ENCODE measurements at regions not wholly inside any gene's neighbourhood (a gene's known extent, or its start where the extent isn't known, plus 50 kb on each side); places are given as distances from the start of the nearest gene placed in this dataset.

DNA sequence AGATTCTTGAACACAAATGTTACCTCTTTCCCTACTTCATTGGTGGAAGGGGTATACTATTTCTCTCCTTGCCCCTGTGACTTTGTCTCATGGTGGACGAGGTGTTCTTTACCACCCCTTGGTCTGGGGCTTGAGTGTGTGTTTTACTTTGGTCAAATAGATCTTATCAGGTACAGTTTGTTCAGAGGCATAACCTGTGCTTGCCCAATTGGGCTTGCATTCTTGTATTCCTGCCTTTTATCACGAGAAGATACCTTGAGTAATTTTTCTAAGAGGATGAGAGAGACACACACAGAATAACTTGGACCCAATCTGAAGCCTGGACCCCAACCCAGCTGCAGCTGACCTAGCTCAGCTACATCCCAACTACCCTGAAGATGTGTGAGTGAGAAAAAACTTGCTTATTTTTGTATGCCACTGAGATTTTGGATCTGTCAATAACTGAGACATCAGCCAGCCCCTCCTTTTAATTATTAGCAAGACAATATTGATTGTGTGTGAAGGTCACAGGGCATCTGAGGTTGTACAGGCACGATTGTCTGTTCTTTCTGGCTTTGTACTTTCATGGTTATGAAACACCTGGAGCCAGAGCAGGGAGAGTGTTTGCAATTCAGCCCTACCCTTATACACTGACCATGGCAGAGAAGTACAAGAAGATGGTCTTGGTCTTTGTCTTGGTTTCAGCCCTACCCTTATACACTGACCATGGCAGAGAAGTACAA, 204.7 kb upstream of the SLC35B3 start:
- no peaks in the 10 kb centered on the region for H3K36me3 ChIP-seq (ENCODE audit: control insufficient read depth, insufficient read depth, low read length)
- no peak for TF ChIP-seq CTCF (conservative IDR thresholded peaks at IDR 0.05)
- no peaks in the 10 kb centered on the region for H3K27me3 ChIP-seq (ENCODE audit: control insufficient read depth, insufficient read depth, low read length, poor library complexity, severe bottlenecking)
- no peak for DNase-seq
- Mint-ChIP-seq H3K27ac (no peak overlapping the region), H3K27me3 (ENCODE audit: insufficient read depth) (peaks cover 8% of the 10 kb centered on the region), H3K4me1 (peaks cover 13% of the 10 kb centered on the region), H3K36me3 (ENCODE audit: low read depth) (no peaks in the 10 kb centered on the region), H3K9me3 (peaks cover 11% of the 10 kb centered on the region), H3K4me3 (no peak overlapping the region)
- H3K4me3 ChIP-seq (ENCODE audit: low read length) = no peak overlapping the region
- peaks cover 6% of the 10 kb centered on the region for H3K9me3 ChIP-seq (ENCODE audit: control insufficient read depth, low read length)
- no peak overlapping the region for H3K9ac ChIP-seq (ENCODE audit: extremely low read depth, low read length, poor library complexity, severe bottlenecking)
- WGBS, 2 experiments (ENCODE audit: insufficient coverage in 1 of 2, insufficient read length in 1 of 2) = 83 to 100% methylated on average over 2 to 3 of the region's 3 CpGs
- no peaks in the 10 kb centered on the region for H3K4me1 ChIP-seq (ENCODE audit: control insufficient read depth, insufficient read depth, low read length)
- no peak overlapping the region for H3K27ac ChIP-seq (ENCODE audit: low read depth, low read length)

GRCh38 chr6:8637896-8638597, 202.7 kb upstream of the SLC35B3 start:
- TF ChIP-seq CTCF (conservative IDR thresholded peaks at IDR 0.05) = no peak
- no peak overlapping the region for H3K4me3 ChIP-seq (ENCODE audit: low read length)
- Mint-ChIP-seq H3K4me3 (no peak overlapping the region), H3K27me3 (ENCODE audit: insufficient read depth) (peaks cover 8% of the 10 kb centered on the region), H3K4me1 (peaks cover 16% of the 10 kb centered on the region), H3K36me3 (ENCODE audit: low read depth) (peaks cover 2% of the 10 kb centered on the region), H3K27ac (no peak overlapping the region), H3K9me3 (peaks cover 6% of the 10 kb centered on the region)
- no peaks in the 10 kb centered on the region for H3K36me3 ChIP-seq (ENCODE audit: control insufficient read depth, insufficient read depth, low read length)
- no peak for DNase-seq
- 75 to 92% methylated on average over 1 to 3 of the region's 4 CpGs for WGBS, 2 experiments (ENCODE audit: insufficient coverage in 1 of 2, insufficient read length in 1 of 2)
- no peaks in the 10 kb centered on the region for H3K4me1 ChIP-seq (ENCODE audit: control insufficient read depth, insufficient read depth, low read length)
- peaks cover 11% of the 10 kb centered on the region for H3K9me3 ChIP-seq (ENCODE audit: control insufficient read depth, low read length)
- no peaks in the 10 kb centered on the region for H3K27me3 ChIP-seq (ENCODE audit: control insufficient read depth, insufficient read depth, low read length, poor library complexity, severe bottlenecking)
- no peak overlapping the region for H3K9ac ChIP-seq (ENCODE audit: extremely low read depth, low read length, poor library complexity, severe bottlenecking)
- no peak overlapping the region for H3K27ac ChIP-seq (ENCODE audit: low read depth, low read length)

GRCh38 chr6:8633762-8634161, 198.4 kb upstream of the SLC35B3 start:
- H3K36me3 ChIP-seq (ENCODE audit: control insufficient read depth, insufficient read depth, low read length) = no peaks in the 10 kb centered on the region
- no peak overlapping the region for H3K4me3 ChIP-seq (ENCODE audit: low read length)
- H3K4me1 ChIP-seq (ENCODE audit: control insufficient read depth, insufficient read depth, low read length) = no peaks in the 10 kb centered on the region
- no peak overlapping the region for H3K9ac ChIP-seq (ENCODE audit: extremely low read depth, low read length, poor library complexity, severe bottlenecking)
- H3K9me3 ChIP-seq (ENCODE audit: control insufficient read depth, low read length) = peaks cover 11% of the 10 kb centered on the region
- H3K27me3 ChIP-seq (ENCODE audit: control insufficient read depth, insufficient read depth, low read length, poor library complexity, severe bottlenecking) = no peaks in the 10 kb centered on the region
- no peak for TF ChIP-seq CTCF (conservative IDR thresholded peaks at IDR 0.05)
- Mint-ChIP-seq H3K4me3 (no peak overlapping the region), H3K27me3 (ENCODE audit: insufficient read depth) (peaks cover 3% of the 10 kb centered on the region), H3K27ac (no peak overlapping the region), H3K9me3 (peaks cover 6% of the 10 kb centered on the region), H3K36me3 (ENCODE audit: low read depth) (peaks cover 2% of the 10 kb centered on the region), H3K4me1 (peaks cover 6% of the 10 kb centered on the region)
- DNase-seq = no peak
- WGBS, 2 experiments (ENCODE audit: insufficient coverage in 1 of 2, insufficient read length in 1 of 2) = 91 to 100% methylated on average over 2 to 3 of the region's 3 CpGs
- H3K27ac ChIP-seq (ENCODE audit: low read depth, low read length) = no peak overlapping the region

Measured in endodermal cell (in vitro differentiated cells).